ENCODE measurements at regions not wholly inside any gene's neighbourhood (a gene's known extent, or its start where the extent isn't known, plus 50 kb on each side); places are given as distances from the start of the nearest gene placed in this dataset.

GRCh38 chr7:20270371-20270770 lies 53.2 kb upstream of the MACC1 start:
- TF ChIP-seq CTCF (IDR thresholded peaks at IDR 0.05; ENCODE audit: low read depth, low read length, poor library complexity, severe bottlenecking) (no peak), EZH2phosphoT487 (IDR thresholded peaks at IDR 0.05; ENCODE audit: borderline replicate concordance, low read length) (no peak)

Data from DOHH2 (cell line).